ENCODE measurements at regions not wholly inside any gene's neighbourhood (a gene's known extent, or its start where the extent isn't known, plus 50 kb on each side); places are given as distances from the start of the nearest gene placed in this dataset.

DNA sequence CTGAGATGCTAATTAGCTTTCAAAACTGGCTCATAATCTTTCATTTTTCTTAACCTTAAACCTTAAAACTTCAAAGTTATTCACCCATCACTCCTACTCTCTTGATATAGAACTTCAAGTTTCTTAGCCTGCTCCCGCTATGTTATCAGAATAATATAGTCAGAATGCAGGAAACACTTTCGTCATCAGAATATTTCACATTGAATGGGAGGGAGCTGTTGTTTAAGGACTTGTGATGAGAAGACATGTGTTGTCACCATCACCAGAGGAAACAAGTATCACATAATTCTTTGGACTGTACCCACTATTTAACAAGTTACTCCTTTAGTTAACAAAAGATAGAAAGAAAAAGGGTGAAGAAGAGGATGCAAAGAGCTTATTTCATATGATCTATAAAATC is 65.0 kb upstream of the FNDC3A start:
- no peak for DNase-seq (ENCODE audit: low spot score in 2 of 2)
- no peaks in the 10 kb centered on the region for H3K4me1 Mint-ChIP-seq
- no peak for ATAC-seq

DNA sequence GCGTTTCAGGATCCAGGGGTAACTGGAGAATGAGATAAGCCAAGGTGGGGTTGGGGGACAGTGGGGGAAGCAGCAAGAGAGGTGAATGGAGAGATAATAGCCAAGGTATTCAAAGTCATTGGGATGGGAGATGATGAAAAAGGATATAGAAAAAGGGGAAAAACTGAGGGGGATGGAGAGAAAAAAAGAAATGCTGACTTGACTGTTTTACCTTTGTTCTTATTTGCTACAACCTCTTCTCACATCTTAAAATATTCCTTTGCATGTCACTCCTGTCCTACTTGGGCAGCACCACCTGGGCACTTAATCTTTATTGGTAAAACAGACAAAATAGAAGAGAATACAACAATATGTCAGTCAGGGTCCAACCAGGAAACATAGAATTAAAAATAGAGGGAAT is 56.0 kb upstream of the FNDC3A start:
- no peak overlapping the region for H3K4me3 Mint-ChIP-seq
- no peak for DNase-seq (ENCODE audit: low spot score in 2 of 2)
- H3K9me3 Mint-ChIP-seq: no peaks in the 10 kb centered on the region
- H3K36me3 Mint-ChIP-seq: no peaks in the 10 kb centered on the region
- no peak overlapping the region for H3K27ac Mint-ChIP-seq
- no peak for ATAC-seq
- no peaks in the 10 kb centered on the region for H3K4me1 Mint-ChIP-seq

More for the DNA sequence above, 65.0 kb upstream of the FNDC3A start:
- H3K36me3 Mint-ChIP-seq: no peaks in the 10 kb centered on the region
- H3K9me3 Mint-ChIP-seq: no peaks in the 10 kb centered on the region
- no peak overlapping the region for H3K27ac Mint-ChIP-seq
- no peak overlapping the region for H3K4me3 Mint-ChIP-seq

GRCh38 chr13:48920730-48921129 is 55.0 kb upstream of the FNDC3A start:
- H3K36me3 Mint-ChIP-seq: no peaks in the 10 kb centered on the region
- no peak overlapping the region for H3K27ac Mint-ChIP-seq
- H3K9me3 Mint-ChIP-seq: no peaks in the 10 kb centered on the region

GRCh38 chr13:48923376-48923775 is 52.3 kb upstream of the FNDC3A start:
- DNase-seq (ENCODE audit: low spot score in 2 of 2) (no peak), ATAC-seq (no peak)
- Mint-ChIP-seq H3K9me3 (no peaks in the 10 kb centered on the region), H3K36me3 (no peaks in the 10 kb centered on the region), H3K4me3 (no peak overlapping the region), H3K4me1 (no peaks in the 10 kb centered on the region), H3K27ac (no peak overlapping the region)

More at GRCh38 chr13:48920730-48921129, 55.0 kb upstream of the FNDC3A start:
- H3K4me3 Mint-ChIP-seq: no peak overlapping the region
- ATAC-seq: no peak
- no peaks in the 10 kb centered on the region for H3K4me1 Mint-ChIP-seq
- no peak for DNase-seq (ENCODE audit: low spot score in 2 of 2)

- no peaks in the 10 kb centered on the region for H3K36me3 Mint-ChIP-seq
- H3K9me3 Mint-ChIP-seq: no peaks in the 10 kb centered on the region
- no peak for DNase-seq (ENCODE audit: low spot score in 2 of 2)
- H3K4me3 Mint-ChIP-seq: no peak overlapping the region
- H3K27ac Mint-ChIP-seq: no peak overlapping the region
- H3K4me1 Mint-ChIP-seq: no peaks in the 10 kb centered on the region
- no peak for ATAC-seq
These were observed 50.7 kb upstream of the FNDC3A start for GRCh38 chr13:48925001-48925400.

Measured in stimulated activated effector memory CD8-positive, alpha-beta T cell treated with anti-CD3 and anti-CD28 coated beads, Interleukin-12 subunit alpha, Interleukin-12 subunit beta, amount 100 ng/mL, for 72 hours (primary cell).